Stimulated activated naive CD8-positive, alpha-beta T cell treated with anti-CD3 and anti-CD28 coated beads, Interleukin-15, Interleukin-2, amounts not matched to agents 100 ng/mL and 50 ng/mL, for 24 hours (primary cell): ENCODE measurements at regions not wholly inside any gene's neighbourhood (a gene's known extent, or its start where the extent isn't known, plus 50 kb on each side); places are given as distances from the start of the nearest gene placed in this dataset.

Experiments
- H3K27ac Mint-ChIP-seq: one replicate; pipeline ENCODE4 v1.8.0; 2021; ENCODE audit warnings: mild to moderate bottlenecking, mixed read lengths
- H3K27me3 Mint-ChIP-seq: one replicate; pipeline ENCODE4 v1.8.0; 2021; ENCODE audit warnings: mixed read lengths
- H3K36me3 Mint-ChIP-seq: one replicate; pipeline ENCODE4 v1.8.0; 2021; ENCODE audit warnings: low read depth, mixed read lengths
- H3K4me1 Mint-ChIP-seq: one replicate; pipeline ENCODE4 v1.8.0; 2021; ENCODE audit warnings: low read depth, mixed read lengths
- H3K4me3 Mint-ChIP-seq: one replicate; pipeline ENCODE4 v1.8.0; 2021; ENCODE audit warnings: mild to moderate bottlenecking, mixed read lengths
- H3K9me3 Mint-ChIP-seq: one replicate; pipeline ENCODE4 v1.8.0; 2021; ENCODE audit warnings: mixed read lengths

DNA sequence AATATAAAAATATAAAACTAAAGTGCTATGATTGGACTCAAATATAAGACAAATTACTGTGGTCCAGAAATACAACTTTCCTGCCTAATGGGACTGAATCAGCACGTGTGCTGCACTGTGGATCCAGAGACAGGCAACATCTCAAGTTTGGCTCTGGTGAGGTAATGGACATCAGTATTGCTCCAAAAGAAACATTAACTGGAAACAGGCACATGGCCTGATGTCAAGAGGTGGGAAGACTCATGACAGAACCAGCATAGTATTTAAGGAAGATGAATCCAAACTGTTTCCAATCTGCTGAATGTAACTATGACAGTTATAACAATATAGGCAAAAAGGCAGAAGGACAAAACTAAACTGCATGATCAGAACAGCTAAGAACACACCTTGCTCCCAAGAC lies 354.6 kb downstream of the FSIP2 start:
- Mint-ChIP-seq H3K9me3 (peaks cover 6% of the 10 kb centered on the region), H3K4me3 (no peak overlapping the region), H3K27ac (no peak overlapping the region), H3K4me1 (no peaks in the 10 kb centered on the region), H3K27me3 (no peaks in the 10 kb centered on the region), H3K36me3 (no peaks in the 10 kb centered on the region)

DNA sequence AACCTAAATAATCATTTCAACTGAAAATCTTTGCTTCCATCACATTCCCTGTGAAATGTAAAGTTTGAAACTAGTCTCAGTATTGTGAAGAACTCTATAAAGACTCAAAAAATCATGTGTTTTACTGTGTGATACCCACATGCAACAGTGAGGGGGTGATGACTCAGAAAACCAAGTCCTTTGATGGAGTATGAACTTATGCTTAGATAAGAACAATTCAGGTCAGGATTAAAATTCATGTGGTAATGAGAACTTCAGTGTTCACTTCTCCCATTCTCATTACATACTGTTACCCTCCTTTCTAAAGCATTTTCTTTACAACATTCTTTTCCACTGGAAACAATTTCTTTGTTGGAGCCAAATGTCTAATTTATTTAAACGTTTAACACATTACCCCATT lies 360.2 kb downstream of the FSIP2 start:
- Mint-ChIP-seq H3K27me3 (no peaks in the 10 kb centered on the region), H3K9me3 (peaks cover 3% of the 10 kb centered on the region), H3K27ac (no peak overlapping the region), H3K4me1 (no peaks in the 10 kb centered on the region), H3K4me3 (no peak overlapping the region), H3K36me3 (no peaks in the 10 kb centered on the region)

DNA sequence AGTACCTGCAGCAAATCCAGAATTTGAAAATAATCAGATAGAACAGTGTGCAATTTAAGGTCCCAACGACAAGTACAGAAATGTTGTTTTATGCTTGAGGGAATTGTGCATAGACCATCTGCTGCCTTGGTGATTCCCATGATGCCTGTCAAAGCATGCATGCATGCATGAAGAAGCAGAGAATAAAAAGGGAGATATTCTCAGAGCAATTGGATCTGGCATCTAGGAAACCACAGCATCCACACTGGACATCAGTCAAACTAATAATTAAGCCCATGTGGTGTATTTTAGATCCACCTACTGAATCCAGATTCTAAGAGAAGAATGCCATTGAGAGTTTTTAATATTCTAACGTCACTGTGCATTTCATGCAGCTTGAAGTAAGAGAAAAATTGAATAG lies 361.2 kb downstream of the FSIP2 start:
- H3K27ac Mint-ChIP-seq: no peak overlapping the region
- H3K4me1 Mint-ChIP-seq: no peaks in the 10 kb centered on the region
- no peaks in the 10 kb centered on the region for H3K27me3 Mint-ChIP-seq
- H3K9me3 Mint-ChIP-seq: no peaks in the 10 kb centered on the region
- H3K4me3 Mint-ChIP-seq: no peak overlapping the region
- H3K36me3 Mint-ChIP-seq: no peaks in the 10 kb centered on the region

DNA sequence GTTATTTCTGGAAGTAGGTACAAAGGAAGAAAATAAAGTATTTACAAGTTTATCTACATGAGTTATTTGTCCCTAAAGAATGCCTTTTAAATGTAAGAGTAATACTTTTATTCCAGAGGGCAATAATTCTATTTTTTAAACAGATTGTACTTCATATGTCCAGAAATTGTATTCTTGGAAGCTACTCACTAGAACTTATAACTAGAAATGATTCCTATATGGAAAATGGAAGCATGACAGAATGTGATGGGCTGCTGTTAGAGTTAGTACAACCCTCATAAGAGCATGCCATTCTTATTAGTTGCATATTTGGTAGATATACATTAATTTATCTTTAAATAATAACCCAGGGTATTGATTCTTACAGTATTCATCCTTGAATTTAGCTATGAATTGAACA lies 362.0 kb downstream of the FSIP2 start:
- no peaks in the 10 kb centered on the region for H3K27me3 Mint-ChIP-seq
- H3K36me3 Mint-ChIP-seq: no peaks in the 10 kb centered on the region
- H3K4me3 Mint-ChIP-seq: no peak overlapping the region
- H3K27ac Mint-ChIP-seq: no peak overlapping the region
- H3K9me3 Mint-ChIP-seq: no peaks in the 10 kb centered on the region
- no peaks in the 10 kb centered on the region for H3K4me1 Mint-ChIP-seq

DNA sequence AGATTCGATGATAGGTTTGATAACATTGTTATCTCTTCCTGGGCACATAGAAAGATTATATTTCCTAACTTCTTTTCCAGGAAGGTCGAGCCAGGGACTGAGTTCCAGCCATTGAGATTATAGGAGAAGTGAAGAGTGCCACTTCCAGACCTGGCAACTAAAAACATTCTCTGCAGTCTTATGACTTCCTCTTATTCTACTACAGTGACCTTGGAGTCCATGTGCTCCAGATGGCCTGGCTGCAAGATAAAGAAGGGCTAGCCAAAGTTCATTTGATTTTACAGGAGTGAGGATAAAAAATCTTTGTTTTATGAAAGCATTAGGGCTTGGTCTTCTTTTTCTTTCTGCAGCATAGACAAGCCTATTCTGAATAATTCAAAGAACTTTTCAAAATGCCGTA lies 363.0 kb downstream of the FSIP2 start:
- Mint-ChIP-seq H3K36me3 (no peaks in the 10 kb centered on the region), H3K27me3 (no peaks in the 10 kb centered on the region), H3K9me3 (no peaks in the 10 kb centered on the region), H3K4me1 (no peaks in the 10 kb centered on the region), H3K4me3 (no peak overlapping the region), H3K27ac (no peak overlapping the region)

DNA sequence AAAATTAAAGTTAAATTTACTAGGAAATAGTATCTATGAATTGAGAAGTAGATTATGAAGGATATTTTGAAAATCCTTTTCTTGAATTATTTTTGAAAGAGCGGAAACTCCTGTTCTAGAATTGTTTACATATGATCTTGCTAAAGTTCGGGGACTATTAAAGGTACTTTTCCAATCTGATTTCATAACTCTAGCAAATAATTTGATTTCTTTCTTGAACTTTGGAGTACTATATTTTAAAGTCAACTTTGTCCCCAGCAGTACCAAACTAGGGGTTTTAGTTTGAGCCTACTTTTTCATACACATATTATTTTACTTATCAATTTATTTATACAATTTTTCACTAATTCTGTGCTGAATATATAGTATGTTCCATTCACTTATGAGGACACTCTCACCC lies 364.7 kb downstream of the FSIP2 start:
- no peak overlapping the region for H3K4me3 Mint-ChIP-seq
- H3K36me3 Mint-ChIP-seq: no peaks in the 10 kb centered on the region
- H3K4me1 Mint-ChIP-seq: no peaks in the 10 kb centered on the region
- H3K9me3 Mint-ChIP-seq: peaks cover 8% of the 10 kb centered on the region
- no peaks in the 10 kb centered on the region for H3K27me3 Mint-ChIP-seq
- no peak overlapping the region for H3K27ac Mint-ChIP-seq

DNA sequence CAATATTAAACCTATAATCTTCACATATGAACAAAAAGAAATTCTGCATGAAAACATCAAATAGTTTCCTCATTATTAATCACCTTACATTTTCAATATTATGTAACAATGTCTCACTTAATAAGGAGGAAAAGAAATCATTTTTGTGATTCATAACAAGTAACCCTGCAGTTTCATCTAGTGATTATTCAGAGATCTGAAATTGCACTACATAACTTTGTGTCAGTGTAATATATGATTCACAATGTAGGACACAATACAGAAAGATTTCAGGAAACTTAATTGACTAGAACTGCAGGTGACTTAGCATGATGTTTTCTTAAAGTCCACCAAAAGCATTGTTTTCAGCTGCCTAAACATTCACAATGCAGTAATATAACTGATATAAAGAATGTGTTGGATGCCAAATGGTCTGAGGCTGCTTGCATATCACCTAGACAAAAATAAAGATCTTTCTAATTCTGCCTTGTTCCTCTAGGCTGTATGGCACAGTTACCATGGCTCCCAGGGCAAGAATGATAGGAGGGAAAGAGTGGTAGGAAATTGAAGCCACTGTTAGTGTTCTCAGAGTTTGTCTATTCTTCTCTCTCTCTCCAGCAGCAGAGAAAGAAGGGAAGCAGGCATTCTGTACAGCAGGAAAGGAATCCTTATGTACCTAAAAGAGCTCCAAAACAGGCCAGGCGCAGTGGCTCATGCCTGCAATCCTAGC lies 366.6 kb downstream of the FSIP2 start:
- peaks cover 8% of the 10 kb centered on the region for H3K9me3 Mint-ChIP-seq

DNA sequence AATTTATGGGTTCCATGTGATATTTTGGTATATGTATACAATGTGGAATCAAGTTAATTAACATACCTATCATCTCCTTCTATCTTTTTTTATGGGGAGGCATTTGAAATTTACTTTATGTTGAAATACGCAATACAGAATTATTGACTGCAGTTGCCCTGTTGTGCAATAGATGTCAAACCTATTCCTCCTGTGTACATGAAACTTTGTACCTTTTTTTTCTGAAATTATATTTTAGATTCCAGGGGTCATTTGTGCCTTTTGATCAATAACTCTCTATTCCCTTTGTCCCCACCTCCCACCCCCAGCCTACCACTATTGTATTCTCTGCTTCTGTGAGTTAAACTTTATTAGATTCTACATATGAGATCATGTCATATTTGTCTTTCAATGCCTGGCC lies 369.9 kb downstream of the FSIP2 start:
- Mint-ChIP-seq H3K27ac (no peak overlapping the region), H3K27me3 (no peaks in the 10 kb centered on the region), H3K4me3 (no peak overlapping the region), H3K36me3 (no peaks in the 10 kb centered on the region), H3K4me1 (no peaks in the 10 kb centered on the region), H3K9me3 (peaks cover 14% of the 10 kb centered on the region)

More for the DNA sequence above, 366.6 kb downstream of the FSIP2 start:
- no peaks in the 10 kb centered on the region for H3K27me3 Mint-ChIP-seq
- H3K27ac Mint-ChIP-seq: no peak overlapping the region
- H3K4me3 Mint-ChIP-seq: no peak overlapping the region
- no peaks in the 10 kb centered on the region for H3K36me3 Mint-ChIP-seq
- H3K4me1 Mint-ChIP-seq: no peaks in the 10 kb centered on the region

DNA sequence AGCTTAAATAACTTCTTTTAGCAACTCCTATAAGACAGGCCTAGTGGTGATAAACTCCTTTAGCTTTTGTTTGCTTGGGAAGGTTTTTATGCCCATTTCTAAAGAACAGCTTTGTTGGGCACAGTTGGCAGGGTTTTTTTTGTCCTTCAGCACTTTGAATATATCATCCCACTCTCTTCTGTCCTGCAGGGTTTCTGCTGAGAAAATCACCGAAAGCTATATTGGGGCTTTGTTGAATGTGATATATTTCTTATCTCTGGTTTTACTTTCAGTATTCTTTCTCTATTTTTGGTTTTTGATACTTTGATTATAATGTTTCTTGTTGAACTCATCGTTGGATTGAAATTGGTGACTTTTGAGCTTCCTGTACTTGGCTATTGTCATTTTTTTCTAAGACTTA lies 372.8 kb upstream of the ZC3H15 start:
- no peaks in the 10 kb centered on the region for H3K27me3 Mint-ChIP-seq
- H3K4me3 Mint-ChIP-seq: no peak overlapping the region
- H3K27ac Mint-ChIP-seq: no peak overlapping the region
- H3K4me1 Mint-ChIP-seq: no peaks in the 10 kb centered on the region
- peaks cover 12% of the 10 kb centered on the region for H3K36me3 Mint-ChIP-seq
- H3K9me3 Mint-ChIP-seq: peaks cover 24% of the 10 kb centered on the region

DNA sequence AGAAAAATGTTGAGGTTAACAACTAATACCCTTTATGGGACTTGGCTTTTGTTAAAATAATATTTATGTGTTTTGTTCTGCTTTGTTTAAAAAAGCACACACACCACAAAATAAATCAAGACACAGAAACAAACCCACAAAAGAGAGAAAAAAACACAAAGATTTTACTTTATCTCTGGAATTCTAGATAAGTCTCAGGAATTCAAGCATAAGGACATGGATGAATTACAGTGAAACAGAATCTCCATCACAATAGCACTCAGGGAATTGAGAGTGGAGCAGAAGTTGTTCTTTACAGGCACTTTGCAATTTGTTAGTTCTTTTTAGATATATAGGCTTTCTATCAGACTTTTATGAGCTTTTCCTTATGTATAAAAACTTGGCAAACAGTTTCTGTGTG lies 360.9 kb upstream of the ZC3H15 start:
- Mint-ChIP-seq H3K4me1 (no peaks in the 10 kb centered on the region), H3K9me3 (peaks cover 10% of the 10 kb centered on the region), H3K36me3 (peaks cover 9% of the 10 kb centered on the region), H3K4me3 (no peak overlapping the region), H3K27me3 (no peaks in the 10 kb centered on the region), H3K27ac (no peak overlapping the region)

DNA sequence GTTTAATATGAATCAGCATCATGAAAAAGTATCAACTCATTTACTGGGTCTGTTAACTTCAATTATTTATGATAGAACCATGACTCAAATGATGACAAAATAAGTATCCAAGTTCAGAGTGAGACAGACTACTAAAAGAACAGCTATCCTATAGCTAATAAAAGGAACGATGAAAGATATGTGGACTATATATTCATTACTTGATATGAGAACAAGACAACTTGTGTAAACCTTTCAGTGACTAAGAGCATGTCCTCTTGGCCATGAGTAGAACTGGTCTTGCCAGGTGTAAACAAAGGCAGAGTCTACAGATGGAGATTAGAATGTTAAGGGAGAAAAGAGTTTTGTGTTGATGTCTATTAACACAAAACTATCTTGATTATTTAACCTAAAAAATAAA lies 360.4 kb upstream of the ZC3H15 start:
- H3K9me3 Mint-ChIP-seq: peaks cover 10% of the 10 kb centered on the region
- H3K4me1 Mint-ChIP-seq: no peaks in the 10 kb centered on the region
- H3K27me3 Mint-ChIP-seq: no peaks in the 10 kb centered on the region
- H3K27ac Mint-ChIP-seq: no peak overlapping the region
- H3K36me3 Mint-ChIP-seq: peaks cover 9% of the 10 kb centered on the region
- no peak overlapping the region for H3K4me3 Mint-ChIP-seq

DNA sequence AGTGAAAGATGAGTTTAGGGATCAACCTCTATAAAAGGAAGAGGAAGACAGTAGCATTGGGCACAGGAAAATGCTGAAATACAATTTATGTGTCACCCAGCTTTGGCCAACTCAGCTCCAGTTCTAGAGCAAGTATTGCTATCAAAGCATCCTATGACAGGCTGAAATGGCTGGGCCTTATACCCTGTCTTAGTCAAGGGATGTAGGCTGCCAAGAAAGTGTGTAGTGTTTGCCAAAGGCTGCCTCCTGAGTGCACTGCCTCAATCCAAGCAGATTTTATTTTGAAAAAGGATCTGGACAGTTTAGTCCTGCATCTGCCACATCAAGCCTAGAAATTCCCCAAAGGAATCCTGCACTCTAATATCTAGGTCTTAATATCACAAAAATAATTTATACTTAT lies 359.9 kb upstream of the ZC3H15 start:
- Mint-ChIP-seq H3K27me3 (no peaks in the 10 kb centered on the region), H3K4me3 (no peak overlapping the region), H3K9me3 (peaks cover 10% of the 10 kb centered on the region), H3K36me3 (peaks cover 9% of the 10 kb centered on the region), H3K27ac (no peak overlapping the region), H3K4me1 (no peaks in the 10 kb centered on the region)

DNA sequence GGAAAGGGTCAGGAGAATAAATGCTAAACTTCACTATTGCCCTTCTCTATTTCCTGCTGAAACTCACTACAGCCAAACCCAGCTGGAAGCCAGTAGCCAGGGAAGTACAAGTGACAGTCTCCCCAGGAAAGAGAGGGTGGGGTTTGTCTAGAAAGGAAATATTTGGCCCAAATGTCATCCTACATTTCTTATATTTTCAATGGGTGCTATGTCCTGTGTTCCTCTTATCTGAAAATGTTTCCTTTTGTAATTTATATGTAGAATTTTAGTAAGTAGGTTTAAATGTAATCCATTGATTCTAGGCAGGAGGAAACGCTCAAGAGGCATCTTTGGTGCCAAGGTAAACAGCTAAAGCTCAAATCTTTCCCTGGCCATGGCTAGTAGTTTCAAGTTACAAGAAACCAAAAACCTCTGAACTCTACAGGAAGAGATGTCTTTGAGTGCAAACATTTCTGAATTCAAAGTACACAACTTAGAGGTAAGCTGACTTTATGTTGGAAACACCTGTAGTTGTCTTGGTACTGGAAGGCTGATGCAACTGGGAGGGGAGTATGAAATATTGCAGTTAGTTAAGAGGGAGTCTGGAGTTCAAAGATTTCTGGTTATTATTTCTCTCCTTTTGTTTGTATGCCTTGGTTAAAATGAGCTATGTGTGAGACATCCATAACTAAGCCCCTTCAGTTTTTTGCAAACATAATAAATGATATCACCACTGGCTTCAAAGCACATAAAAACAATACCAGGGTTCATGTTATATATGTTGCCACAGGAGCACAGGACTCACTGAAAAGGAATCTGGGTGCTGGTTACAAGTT lies 356.1 kb upstream of the ZC3H15 start:
- H3K4me1 Mint-ChIP-seq: no peaks in the 10 kb centered on the region
- no peaks in the 10 kb centered on the region for H3K36me3 Mint-ChIP-seq
- no peaks in the 10 kb centered on the region for H3K9me3 Mint-ChIP-seq
- H3K27ac Mint-ChIP-seq: no peak overlapping the region
- no peak overlapping the region for H3K4me3 Mint-ChIP-seq
- no peaks in the 10 kb centered on the region for H3K27me3 Mint-ChIP-seq

DNA sequence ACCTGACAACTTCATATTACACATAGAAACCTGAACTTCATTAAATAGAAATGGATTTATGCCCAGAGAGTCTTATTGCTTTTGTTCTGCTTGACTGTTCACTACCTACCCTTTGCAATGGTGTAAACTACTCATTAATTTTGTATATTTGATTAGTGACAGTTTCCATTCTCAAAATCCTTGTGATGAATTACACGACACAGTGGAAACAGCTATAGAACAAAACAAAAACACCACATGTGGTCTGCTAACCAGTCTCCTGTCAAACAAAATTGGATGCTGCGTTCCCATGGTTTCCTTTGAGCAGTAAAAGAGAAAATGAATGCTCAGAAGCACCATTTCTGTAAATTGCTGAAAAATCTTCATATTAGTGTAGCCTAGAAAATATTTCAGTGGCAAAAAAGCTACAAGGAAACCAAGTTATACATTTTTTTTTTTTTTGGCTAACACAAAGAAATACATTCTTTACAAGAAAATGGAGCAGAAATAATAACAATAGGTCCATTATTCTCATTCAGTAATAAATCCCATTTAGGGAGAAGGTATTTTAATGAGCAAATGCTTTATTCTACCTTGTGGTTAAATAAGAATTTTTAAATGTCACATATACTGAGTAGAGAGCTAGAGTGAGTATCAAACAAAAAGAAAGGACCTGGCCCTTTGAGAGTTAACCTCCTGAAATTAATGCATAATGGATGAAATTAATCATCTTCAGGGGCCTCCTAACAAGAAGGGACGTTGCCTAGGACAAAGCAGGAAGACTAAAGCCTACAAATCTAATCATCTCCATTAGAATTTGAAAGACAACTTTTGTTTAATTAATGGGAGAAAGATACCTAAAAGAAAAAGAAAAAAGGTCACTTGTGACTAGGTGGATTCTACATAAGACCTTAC lies 355.1 kb upstream of the ZC3H15 start:
- Mint-ChIP-seq H3K27me3 (no peaks in the 10 kb centered on the region), H3K4me1 (no peaks in the 10 kb centered on the region), H3K4me3 (no peak overlapping the region), H3K36me3 (no peaks in the 10 kb centered on the region), H3K27ac (no peak overlapping the region), H3K9me3 (no peaks in the 10 kb centered on the region)

DNA sequence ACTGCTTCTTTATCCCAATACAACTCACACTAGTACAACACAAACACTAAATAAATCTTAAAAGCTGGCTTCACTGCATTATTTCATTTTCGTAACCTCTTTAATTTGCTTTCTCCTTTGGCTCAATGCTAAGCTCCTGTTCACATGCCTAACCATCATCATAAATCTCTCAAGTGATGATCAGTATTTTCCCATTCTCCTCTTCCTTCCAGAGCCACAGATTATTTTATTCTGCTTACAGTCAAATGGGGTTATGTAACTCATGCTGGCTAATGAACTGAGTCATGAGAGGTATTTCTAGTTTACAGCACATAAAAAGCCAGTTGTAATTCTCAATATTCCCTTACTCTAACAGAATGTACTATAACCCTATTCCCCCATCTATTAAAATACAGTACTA lies 350.4 kb upstream of the ZC3H15 start:
- H3K27me3 Mint-ChIP-seq: no peaks in the 10 kb centered on the region
- H3K4me3 Mint-ChIP-seq: no peak overlapping the region
- no peak overlapping the region for H3K27ac Mint-ChIP-seq
- no peaks in the 10 kb centered on the region for H3K4me1 Mint-ChIP-seq
- H3K9me3 Mint-ChIP-seq: no peaks in the 10 kb centered on the region
- H3K36me3 Mint-ChIP-seq: no peaks in the 10 kb centered on the region
